ENCODE measurements at regions not wholly inside any gene's neighbourhood (a gene's known extent, or its start where the extent isn't known, plus 50 kb on each side); places are given as distances from the start of the nearest gene placed in this dataset.

DNA sequence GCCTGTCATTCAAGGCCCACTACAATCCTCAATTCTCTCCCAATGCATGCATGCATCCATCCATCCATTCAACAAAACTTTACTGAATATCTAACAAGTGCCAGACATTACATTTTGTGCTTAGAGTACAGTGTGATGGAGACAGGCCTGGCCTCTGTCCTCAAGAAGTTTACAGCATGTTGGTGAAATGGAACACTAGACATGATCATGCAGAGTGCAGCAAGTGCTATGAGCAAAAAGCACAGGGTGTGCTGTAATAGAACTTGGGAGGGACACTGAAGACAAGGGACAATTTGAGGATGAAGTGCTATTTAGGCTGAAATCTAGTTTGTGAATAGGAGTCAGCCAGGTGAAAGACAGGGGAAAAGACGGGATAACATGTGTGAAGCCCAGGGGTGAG, 347.8 kb downstream of the PTEN start:
- DNase-seq: no peak
- no peaks in the 10 kb centered on the region for H3K36me3 ChIP-seq
- H3K4me3 ChIP-seq: no peak overlapping the region
- H3K9me3 ChIP-seq: no peaks in the 10 kb centered on the region
- H3K27me3 ChIP-seq: no peaks in the 10 kb centered on the region

DNA sequence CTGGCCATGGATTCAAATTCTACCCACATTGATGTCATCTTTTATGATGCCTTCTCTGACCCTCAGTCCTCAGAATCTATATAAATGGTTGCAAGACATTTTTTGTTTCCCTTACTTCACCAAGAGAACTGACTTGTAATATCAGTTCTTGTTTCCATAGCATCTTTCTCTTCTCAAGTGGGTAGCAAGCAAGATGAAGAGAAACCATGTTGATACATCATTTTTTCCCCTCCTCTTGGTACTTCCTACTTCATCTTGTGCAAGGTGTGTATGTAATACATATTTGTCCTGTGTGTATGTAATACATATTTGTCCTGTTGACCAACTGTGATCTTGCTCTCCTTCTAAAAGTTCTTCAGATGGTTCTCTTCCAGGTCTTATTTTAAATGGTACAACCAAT, 348.6 kb downstream of the PTEN start:
- Histone ChIP-seq H3K36me3 (no peaks in the 10 kb centered on the region), H3K9me3 (no peaks in the 10 kb centered on the region), H3K4me3 (no peak overlapping the region), H3K27me3 (no peaks in the 10 kb centered on the region)
- no peak for DNase-seq

DNA sequence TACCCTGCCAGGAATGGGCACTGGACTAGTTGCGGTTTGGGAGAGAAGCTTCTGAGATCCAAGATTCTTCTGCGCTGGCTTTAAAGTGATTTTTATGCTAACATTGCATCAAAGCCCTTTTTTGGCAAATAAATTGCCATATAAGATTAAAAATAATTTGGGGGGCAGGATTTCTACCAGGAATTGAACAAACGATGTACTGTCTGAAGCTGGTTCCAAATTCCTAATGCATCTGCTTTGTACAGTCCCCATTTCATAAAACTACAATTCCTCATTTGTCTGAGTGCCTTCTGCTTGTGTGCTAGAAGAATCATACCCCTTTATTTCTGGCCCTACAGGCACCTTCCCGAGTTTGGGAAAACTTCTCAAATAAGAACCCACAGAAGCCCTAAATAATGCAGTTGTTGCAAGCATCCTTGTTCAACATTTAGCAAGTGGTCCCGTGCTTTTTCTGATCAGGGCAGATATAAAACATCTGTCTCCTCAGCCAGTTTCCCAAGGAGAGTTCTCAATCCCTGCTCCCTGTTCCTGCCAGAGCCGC, 349.7 kb downstream of the PTEN start:
- Histone ChIP-seq H3K27me3 (no peaks in the 10 kb centered on the region), H3K9me3 (no peaks in the 10 kb centered on the region), H3K4me3 (no peak overlapping the region), H3K36me3 (no peaks in the 10 kb centered on the region)
- no peak for DNase-seq

DNA sequence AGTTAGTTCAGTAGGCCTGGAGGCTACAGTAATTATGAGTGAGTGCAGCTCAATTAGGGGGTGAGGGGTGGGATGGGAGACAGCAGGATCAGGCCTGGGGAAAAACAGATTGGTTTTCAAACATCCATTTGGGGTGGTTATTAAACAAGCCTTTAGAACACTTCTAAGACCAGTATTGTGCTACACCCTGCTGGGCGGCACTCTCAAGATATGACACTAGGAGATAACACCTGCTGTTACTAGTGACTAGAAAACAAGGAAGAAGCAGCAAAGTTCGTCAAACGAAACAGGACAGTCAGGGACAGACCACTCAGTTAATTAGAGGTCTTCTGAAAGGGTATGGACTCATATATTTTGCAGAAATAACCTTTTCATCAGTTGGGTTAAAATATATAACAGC, 353.6 kb downstream of the PTEN start:
- no peak for DNase-seq
- H3K27me3 ChIP-seq: no peaks in the 10 kb centered on the region
- no peak overlapping the region for H3K4me3 ChIP-seq
- no peaks in the 10 kb centered on the region for H3K36me3 ChIP-seq
- no peaks in the 10 kb centered on the region for H3K9me3 ChIP-seq

DNA sequence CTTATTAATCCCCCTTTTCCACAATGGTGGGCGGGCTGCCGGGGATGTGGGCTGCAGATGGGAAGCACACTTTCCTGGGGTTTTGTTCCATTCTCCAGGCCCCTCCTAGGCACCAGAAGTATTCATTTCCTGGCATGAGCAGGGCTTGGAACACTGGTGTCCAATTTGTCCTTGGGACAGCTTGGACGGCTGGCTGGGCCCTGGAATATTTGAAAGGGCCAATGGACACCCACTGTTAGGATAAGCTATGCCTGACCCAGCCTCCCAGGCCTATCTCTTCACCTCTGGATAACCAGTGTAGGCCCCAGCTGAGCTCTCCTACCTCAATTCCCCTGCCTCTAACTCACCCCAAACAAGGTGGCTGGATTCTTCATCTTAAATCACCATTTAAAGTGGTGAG, 354.9 kb downstream of the PTEN start:
- no peak for DNase-seq

DNA sequence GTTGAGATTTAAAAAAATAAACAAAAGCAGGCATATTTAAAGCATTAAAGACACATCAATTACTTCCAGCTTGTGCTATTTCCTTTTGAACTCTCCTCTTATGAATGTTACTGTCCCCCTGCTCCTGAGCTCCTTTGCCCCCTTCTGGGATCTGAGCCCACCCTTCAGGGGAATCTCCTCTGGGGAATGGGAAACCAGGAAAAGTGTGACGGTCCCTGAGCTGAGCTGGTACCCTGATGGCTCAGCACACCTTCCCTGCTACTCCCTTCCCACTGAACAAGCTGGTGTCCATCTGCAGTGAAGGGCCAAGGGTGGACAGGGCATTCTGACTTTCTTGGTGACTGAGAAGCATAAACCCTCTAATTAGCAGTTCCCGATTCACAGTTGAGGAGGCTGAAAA, 356.3 kb downstream of the PTEN start:
- Histone ChIP-seq H3K27me3 (no peaks in the 10 kb centered on the region), H3K36me3 (no peaks in the 10 kb centered on the region), H3K9me3 (no peaks in the 10 kb centered on the region), H3K4me3 (no peak overlapping the region)
- DNase-seq: no peak

More for the DNA sequence above, 354.9 kb downstream of the PTEN start:
- Histone ChIP-seq H3K27me3 (no peaks in the 10 kb centered on the region), H3K36me3 (no peaks in the 10 kb centered on the region), H3K9me3 (no peaks in the 10 kb centered on the region), H3K4me3 (no peak overlapping the region)

DNA sequence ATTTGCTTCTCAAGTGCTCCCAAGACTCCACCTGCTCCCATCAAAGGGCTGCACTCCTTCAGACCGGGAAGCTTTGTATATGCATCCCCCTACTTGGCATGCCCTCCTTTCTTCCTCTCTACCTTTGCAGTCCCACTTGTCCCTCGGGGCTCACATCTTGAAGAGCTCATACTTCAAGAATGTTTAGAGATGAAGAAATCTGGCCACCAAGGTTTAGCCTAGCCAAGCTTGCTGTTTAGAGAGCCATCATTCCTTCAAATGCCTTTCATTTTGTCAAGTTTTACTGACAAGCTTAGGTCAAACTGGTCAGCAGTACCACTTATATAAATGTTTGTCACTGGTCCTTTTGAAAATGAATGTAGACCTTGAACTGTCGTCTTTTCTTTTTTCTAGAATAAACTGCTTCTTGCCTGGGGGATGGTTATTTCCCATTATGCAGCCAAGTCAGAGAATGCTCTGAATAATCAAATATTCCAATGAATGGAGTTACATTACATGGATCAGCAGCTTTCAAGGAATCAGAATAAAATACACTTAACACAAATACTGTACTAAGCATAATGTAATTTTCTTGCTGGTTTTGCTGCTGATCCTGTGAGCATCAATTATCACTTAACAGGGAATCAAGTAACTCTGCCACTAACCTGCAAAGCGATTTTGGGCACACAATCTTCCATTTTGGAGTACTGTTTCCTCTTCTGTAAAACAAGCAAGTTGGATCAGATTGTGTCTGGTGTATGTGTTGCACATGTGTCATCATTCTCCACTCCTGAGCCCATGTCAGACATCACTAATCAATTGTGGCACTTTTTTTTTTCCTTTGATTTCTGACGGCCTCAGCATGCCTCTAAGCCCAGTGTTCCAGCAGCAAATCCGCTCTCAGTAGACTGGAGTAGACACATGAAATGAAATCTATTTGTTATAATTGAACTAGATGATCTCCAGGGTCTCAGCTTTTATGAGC, 357.9 kb downstream of the PTEN start:
- no peak for DNase-seq
- Histone ChIP-seq H3K4me3 (no peak overlapping the region), H3K36me3 (no peaks in the 10 kb centered on the region), H3K27me3 (no peaks in the 10 kb centered on the region), H3K9me3 (no peaks in the 10 kb centered on the region)

DNA sequence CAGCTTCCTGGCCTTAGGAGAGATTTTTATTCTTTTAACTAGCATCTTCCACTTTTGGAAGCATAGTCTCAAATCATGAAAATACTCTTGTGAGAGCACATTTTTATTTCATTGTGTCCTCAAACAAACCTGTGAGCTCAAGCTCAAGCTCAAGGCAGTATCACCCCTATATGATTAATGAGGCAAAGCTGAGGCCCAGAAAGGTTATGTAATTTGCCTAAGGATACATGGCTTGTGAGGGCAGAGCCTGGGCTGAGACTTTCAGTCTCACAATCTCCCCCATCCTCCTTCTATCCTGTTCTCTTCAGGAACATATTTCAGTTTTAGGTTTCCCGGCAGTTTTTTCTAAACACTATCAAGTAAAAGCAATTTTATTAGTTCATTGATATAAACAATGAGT, 359.5 kb downstream of the PTEN start:
- no peak for DNase-seq
- Histone ChIP-seq H3K9me3 (no peaks in the 10 kb centered on the region), H3K27me3 (no peaks in the 10 kb centered on the region), H3K4me3 (no peak overlapping the region), H3K36me3 (no peaks in the 10 kb centered on the region)
